ENCODE measurements at regions not wholly inside any gene's neighbourhood (a gene's known extent, or its start where the extent isn't known, plus 50 kb on each side); places are given as distances from the start of the nearest gene placed in this dataset.

GRCh38 chr5:26761045-26761444, 277.3 kb downstream of the CDH9 start:
- Histone ChIP-seq H3K4me2 (replicated peaks; ENCODE audit: low read depth, low read length, poor library complexity, severe bottlenecking) (no peak overlapping the region), H3K36me3 (replicated peaks in 1 of 2; ENCODE audit: control extremely low read depth in 1 of 2, control insufficient read depth in 1 of 2, extremely low read depth in 1 of 2, insufficient read depth in 2 of 2, low read length in 1 of 2) (no peaks in the 10 kb centered on the region), H4K20me1 (ENCODE audit: control insufficient read depth, insufficient read depth, low read length, poor library complexity, severe bottlenecking) (no peaks in the 10 kb centered on the region), H3K4me1 (ENCODE audit: control insufficient read depth in 2 of 2, insufficient read depth in 2 of 2, low read length in 2 of 2) (no peaks in the 10 kb centered on the region), H2AFZ (ENCODE audit: insufficient read depth, low read depth, low read length, poor library complexity, severe bottlenecking) (no peak overlapping the region), H3K9ac (ENCODE audit: low read length) (no peak overlapping the region), H3K4me3 (ENCODE audit: control extremely low read depth in 1 of 5, extremely low read depth in 1 of 5, insufficient read depth in 1 of 5, low read depth in 2 of 5, low read length in 4 of 5) (no peak overlapping the region), H3K79me2 (ENCODE audit: control insufficient read depth, insufficient read depth, low read length) (no peaks in the 10 kb centered on the region), H3K27ac (ENCODE audit: low read length in 2 of 2) (no peak overlapping the region), H3K27me3 (replicated peaks in 1 of 4; ENCODE audit: control extremely low read depth in 1 of 4, control insufficient read depth in 3 of 4, insufficient read depth in 4 of 4, low read length in 3 of 4) (no peaks in the 10 kb centered on the region), H3K9me3 (ENCODE audit: control extremely low read depth in 1 of 3, control insufficient read depth in 2 of 3, insufficient read depth in 1 of 3, low read length in 2 of 3) (no peaks in the 10 kb centered on the region)
- no peak for TF ChIP-seq EZH2 (IDR thresholded peaks at IDR 0.05; ENCODE audit: borderline replicate concordance, insufficient read depth, low read depth, low read length, poor library complexity, severe bottlenecking)
- no peak for TF ChIP-seq CTCF (IDR thresholded peaks at IDR 0.05)
- no peak for ATAC-seq (ENCODE audit: low read depth)
- CTCF ChIA-PET, result no interaction called here
- peaks cover 6% of the 10 kb centered on the region for H3K9me3 Mint-ChIP-seq (ENCODE audit: insufficient read depth)
- POLR2A ChIA-PET, result no interaction called here
- DNase-seq, result no peak
- H3K27ac Mint-ChIP-seq, result no peak overlapping the region
- no peaks in the 10 kb centered on the region for H3K27me3 Mint-ChIP-seq
- WGBS (ENCODE audit: insufficient coverage), result 82% methylated on average over 2 of the region's 7 CpGs
- H3K4me3 Mint-ChIP-seq, result no peak overlapping the region
- no peaks in the 10 kb centered on the region for H3K4me1 Mint-ChIP-seq
- intact Hi-C loops (cut with micrococcal nuclease), result no loop called here

- Histone ChIP-seq H3K4me3 (ENCODE audit: control extremely low read depth in 1 of 5, extremely low read depth in 1 of 5, insufficient read depth in 1 of 5, low read depth in 2 of 5, low read length in 4 of 5) (no peak overlapping the region), H3K9me3 (ENCODE audit: control extremely low read depth in 1 of 3, control insufficient read depth in 2 of 3, insufficient read depth in 1 of 3, low read length in 2 of 3) (no peaks in the 10 kb centered on the region), H3K27ac (ENCODE audit: low read length in 2 of 2) (no peak overlapping the region), H3K27me3 (replicated peaks in 1 of 4; ENCODE audit: control extremely low read depth in 1 of 4, control insufficient read depth in 3 of 4, insufficient read depth in 4 of 4, low read length in 3 of 4) (no peaks in the 10 kb centered on the region), H3K4me1 (ENCODE audit: control insufficient read depth in 2 of 2, insufficient read depth in 2 of 2, low read length in 2 of 2) (no peaks in the 10 kb centered on the region), H3K9ac (ENCODE audit: low read length) (no peak overlapping the region), H3K4me2 (replicated peaks; ENCODE audit: low read depth, low read length, poor library complexity, severe bottlenecking) (no peak overlapping the region), H4K20me1 (ENCODE audit: control insufficient read depth, insufficient read depth, low read length, poor library complexity, severe bottlenecking) (no peaks in the 10 kb centered on the region), H3K36me3 (replicated peaks in 1 of 2; ENCODE audit: control extremely low read depth in 1 of 2, control insufficient read depth in 1 of 2, extremely low read depth in 1 of 2, insufficient read depth in 2 of 2, low read length in 1 of 2) (no peaks in the 10 kb centered on the region), H2AFZ (ENCODE audit: insufficient read depth, low read depth, low read length, poor library complexity, severe bottlenecking) (no peak overlapping the region), H3K79me2 (ENCODE audit: control insufficient read depth, insufficient read depth, low read length) (no peaks in the 10 kb centered on the region)
- Mint-ChIP-seq H3K27me3 (no peaks in the 10 kb centered on the region), H3K27ac (no peak overlapping the region), H3K4me3 (no peak overlapping the region), H3K9me3 (ENCODE audit: insufficient read depth) (peaks cover 2% of the 10 kb centered on the region), H3K4me1 (no peaks in the 10 kb centered on the region)
- ATAC-seq (ENCODE audit: low read depth) (no peak), DNase-seq (no peak)
- no CpG with 5 or more reads among the region's 2 CpGs for WGBS (ENCODE audit: insufficient coverage)
- intact Hi-C loops (cut with micrococcal nuclease), result no loop called here
- CTCF ChIA-PET, result no interaction called here
- POLR2A ChIA-PET, result no interaction called here
- no peak for TF ChIP-seq CTCF (IDR thresholded peaks at IDR 0.05)
- no peak for TF ChIP-seq EZH2 (IDR thresholded peaks at IDR 0.05; ENCODE audit: borderline replicate concordance, insufficient read depth, low read depth, low read length, poor library complexity, severe bottlenecking)
Measured at GRCh38 chr5:26757941-26758340, 280.4 kb downstream of the CDH9 start.

Measured in B cell (primary cell).